SIG-M5 (cell line): ENCODE measurements at regions not wholly inside any gene's neighbourhood (a gene's known extent, or its start where the extent isn't known, plus 50 kb on each side); places are given as distances from the start of the nearest gene placed in this dataset.

Source experiments
- DNase-seq: peaks from one replicate; lab custom pipeline; 2025; lab: John Stamatoyannopoulos, UW

DNA sequence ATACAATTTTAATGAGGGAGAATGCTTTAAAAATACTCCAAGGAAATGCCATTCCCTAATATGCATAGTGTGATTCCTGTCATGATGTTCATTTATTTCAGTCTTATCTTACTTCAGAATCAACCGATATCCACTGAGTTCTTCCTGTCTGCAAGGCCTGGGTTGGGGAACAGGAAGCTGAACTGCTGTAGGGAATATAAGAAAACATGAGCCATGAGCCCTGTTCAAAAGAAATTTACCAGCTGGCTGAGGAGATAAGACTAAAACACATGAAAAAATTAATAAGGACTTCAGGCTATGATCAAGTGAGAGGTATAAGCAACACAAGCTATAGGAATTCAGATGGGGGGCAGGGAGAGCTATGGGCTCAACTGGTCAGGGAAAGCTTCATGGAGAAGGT, 184.7 kb downstream of the PLPP4 start:
- no peak for DNase-seq

DNA sequence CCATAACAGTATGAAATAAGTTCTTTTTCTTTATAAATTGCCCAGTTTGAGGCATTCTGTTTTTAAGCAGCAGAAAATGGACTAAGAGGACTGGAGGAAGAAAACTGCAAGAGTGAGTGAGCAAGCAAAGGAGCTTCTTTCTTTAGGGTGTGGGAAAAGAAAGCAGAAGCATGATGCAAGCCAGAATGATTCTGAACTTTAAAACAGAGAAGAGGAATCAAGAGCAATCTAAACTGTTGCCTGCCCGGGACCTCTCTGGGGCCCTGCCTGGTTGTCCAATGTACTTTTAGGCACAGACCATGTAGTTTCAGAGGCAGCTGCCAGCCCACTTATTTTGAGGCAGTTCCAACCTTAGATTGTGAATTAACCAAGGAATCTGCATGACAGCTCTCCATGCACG, 186.3 kb downstream of the PLPP4 start:
- no peak for DNase-seq

GRCh38 chr10:120644556-120645410, 187.8 kb downstream of the PLPP4 start:
- DNase-seq: no peak

GRCh38 chr10:120646159-120646732, 189.2 kb downstream of the PLPP4 start:
- no peak for DNase-seq

DNA sequence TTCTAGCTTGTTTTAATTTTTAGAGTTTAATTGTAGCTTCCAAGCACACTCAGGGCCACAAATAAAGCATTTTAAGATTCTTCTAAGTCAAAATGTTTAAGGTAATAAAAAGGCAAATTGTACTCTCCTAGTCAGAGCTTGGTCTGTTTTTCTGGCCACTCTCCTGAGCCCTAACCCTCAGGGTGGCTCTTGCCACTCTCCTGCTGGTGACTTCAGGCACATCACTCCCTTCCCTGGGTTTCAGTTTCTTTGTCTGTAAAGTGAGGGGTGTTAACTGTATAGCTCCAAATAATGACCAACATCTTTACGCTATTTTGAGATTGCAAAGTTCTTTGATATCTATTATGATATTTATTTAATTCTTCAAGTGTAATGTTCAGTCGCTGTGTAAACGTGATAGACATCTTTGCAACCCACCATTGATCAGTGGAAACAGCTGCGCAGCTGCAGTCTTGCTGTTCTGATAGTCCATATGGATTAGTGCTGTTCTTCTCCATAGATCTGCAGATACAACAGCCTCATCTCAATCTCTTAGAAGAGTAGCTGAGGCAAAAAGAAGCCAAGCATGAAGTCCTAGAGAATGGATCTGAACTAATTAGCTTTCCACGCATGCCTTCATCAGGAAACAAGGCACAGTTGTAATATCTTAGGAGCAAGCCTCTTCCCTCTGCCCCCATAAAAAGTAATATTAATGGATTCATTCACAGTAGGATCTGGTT, 189.9 kb downstream of the PLPP4 start:
- no peak for DNase-seq

GRCh38 chr10:120650705-120651399, 193.8 kb downstream of the PLPP4 start:
- DNase-seq: no peak

- no peak for DNase-seq
Measured at GRCh38 chr10:120656107-120656506, 195.1 kb upstream of the WDR11 start.

- no peak for DNase-seq
Measured at GRCh38 chr10:120657371-120657770, 193.8 kb upstream of the WDR11 start.

GRCh38 chr10:120658943-120659885, 191.9 kb upstream of the WDR11 start:
- DNase-seq: no peak

DNA sequence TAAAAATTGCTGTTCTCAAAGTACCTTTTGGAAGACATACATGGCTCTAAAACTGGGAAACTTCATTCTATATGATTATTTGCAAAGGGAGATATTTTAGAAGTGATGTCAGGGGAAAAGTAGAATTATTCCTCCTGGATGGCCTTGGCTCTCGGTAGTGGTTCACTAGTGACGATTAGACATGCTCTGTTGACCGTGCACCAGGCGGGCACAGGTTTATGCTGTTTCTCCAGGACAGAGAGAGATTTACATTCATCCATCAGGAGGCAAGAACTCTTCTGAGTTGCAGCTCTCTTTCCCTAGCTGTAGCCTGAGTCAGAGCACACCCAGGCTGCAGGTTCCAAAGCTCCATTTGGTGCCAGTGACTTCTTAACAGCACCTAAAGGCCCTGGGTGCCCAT, 184.9 kb upstream of the WDR11 start:
- DNase-seq: no peak

GRCh38 chr10:120667276-120667675, 183.9 kb upstream of the WDR11 start:
- DNase-seq: no peak

- DNase-seq: no peak
Measured at GRCh38 chr10:120671491-120671890, 179.7 kb upstream of the WDR11 start.

GRCh38 chr10:120683454-120683853, 167.7 kb upstream of the WDR11 start:
- DNase-seq: no peak

GRCh38 chr10:120684226-120684625, 166.9 kb upstream of the WDR11 start:
- no peak for DNase-seq

- no peak for DNase-seq
Measured at GRCh38 chr10:120685136-120685535, 166.0 kb upstream of the WDR11 start.

DNA sequence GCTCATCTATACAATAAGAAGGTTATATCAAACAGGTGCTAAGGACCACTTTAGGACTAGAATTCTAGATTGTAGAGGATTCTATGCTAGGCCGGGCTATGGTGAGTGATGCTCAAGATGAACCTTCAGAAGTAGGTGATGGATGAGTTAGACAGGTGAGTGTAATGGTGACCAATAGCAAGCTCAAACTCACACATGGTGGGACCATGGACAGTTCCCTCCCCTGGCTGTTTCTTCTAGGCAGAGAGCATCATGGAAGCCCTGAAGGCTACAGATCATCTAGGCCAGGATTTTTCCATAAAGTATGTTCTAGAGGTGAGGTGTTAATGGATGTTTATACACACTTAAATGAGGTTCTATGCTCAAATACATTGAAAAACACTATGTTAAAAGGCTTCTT, 162.2 kb upstream of the WDR11 start:
- no peak for DNase-seq

DNA sequence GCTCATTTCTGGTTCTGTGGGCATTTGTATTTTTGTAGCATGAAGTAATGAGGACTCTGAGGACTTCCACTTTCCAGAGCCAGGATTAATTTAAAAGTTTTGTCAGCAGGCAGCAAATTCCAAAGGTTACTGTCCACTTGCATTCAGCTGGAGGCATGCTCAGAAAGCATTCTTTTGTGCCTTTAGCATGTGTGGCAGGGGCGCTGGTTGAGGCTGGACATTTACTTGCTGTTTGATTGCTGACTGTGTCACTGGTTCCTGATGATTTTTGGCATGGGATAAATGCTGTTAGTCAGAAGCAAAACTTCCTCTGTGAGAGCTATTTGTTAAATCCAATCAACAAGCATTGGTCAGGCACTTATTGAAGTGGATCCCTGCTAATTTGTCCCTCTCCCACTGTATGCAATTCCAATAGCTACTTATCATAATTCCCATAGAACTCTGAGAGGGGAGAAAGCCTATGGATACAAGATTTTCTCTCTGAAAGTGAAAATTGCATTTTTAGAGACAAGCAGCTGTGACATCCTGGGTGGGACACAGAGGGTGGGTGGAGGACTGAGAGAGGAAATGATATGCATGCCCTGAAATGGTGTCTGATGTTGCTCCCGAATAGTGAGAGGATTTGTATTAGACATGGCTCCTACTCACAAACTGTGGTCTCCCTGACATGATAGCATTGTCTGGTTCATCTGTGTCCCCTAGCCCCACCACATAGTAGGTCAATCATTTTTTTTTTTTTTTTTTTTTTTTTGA, 161.2 kb upstream of the WDR11 start:
- no peak for DNase-seq

GRCh38 chr10:120691625-120692024, 159.5 kb upstream of the WDR11 start:
- DNase-seq: no peak

DNA sequence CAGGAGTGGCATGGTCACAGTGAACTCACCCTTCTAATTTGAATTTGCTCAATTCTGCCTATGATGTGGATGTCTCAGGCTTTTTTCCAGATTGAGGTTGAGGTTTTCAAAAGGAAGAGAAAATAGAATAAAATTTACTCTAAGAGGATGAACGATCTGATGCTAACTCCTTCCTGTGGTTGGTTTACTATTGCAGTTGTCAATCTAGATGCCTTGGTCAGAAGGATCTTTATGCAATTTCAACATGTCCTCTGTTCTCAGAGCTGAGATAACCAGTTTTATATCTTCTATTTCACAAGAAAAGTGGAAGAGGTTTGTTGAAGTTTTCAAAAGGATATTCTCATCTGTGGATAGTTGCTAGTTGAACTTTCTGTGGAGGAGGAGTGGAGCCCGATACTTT, 150.7 kb upstream of the WDR11 start:
- DNase-seq: no peak

GRCh38 chr10:120701381-120701780, 149.8 kb upstream of the WDR11 start:
- DNase-seq: no peak

DNA sequence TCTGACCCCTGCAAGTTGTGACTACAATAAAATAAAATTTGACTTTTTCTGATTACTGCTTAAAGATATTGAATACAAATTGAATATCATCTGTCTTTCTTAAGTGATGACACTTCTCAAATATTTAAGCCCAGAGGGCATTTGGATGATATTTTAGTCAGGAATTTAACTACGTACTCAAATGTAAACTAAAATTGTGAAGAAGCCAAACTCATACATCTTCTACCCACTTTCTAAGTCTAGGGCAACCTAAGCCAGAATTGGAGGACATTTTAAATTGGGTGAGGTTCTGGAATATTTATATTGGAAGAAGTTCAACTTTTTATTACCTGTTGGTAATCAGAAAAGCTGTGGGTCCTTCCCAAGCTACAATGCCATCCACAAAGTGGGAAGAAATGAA, 149.1 kb upstream of the WDR11 start:
- no peak for DNase-seq
